ENCODE measurements at regions not wholly inside any gene's neighbourhood (a gene's known extent, or its start where the extent isn't known, plus 50 kb on each side); places are given as distances from the start of the nearest gene placed in this dataset.

GRCh38 chr12:125755512-125755911, 690.3 kb downstream of the AACS start:
- Histone ChIP-seq H4K20me1 (ENCODE audit: insufficient read depth, low read length) (no peaks in the 10 kb centered on the region), H3K4me2 (ENCODE audit: insufficient read depth, low read length) (no peak overlapping the region), H3K9me3 (ENCODE audit: low read depth, low read length) (peaks cover 2% of the 10 kb centered on the region)

GRCh38 chr12:125766091-125766490, 700.9 kb downstream of the AACS start:
- Histone ChIP-seq H3K27ac (ENCODE audit: low read depth, low read length) (no peak overlapping the region), H3K79me2 (ENCODE audit: insufficient read depth, low read length) (no peaks in the 10 kb centered on the region), H3K27me3 (ENCODE audit: insufficient read depth, low read length) (no peaks in the 10 kb centered on the region), H4K20me1 (ENCODE audit: insufficient read depth, low read length) (no peaks in the 10 kb centered on the region), H3K9me3 (ENCODE audit: low read depth, low read length) (no peaks in the 10 kb centered on the region), H2AFZ (ENCODE audit: low read length) (no peak overlapping the region), H3K36me3 (ENCODE audit: insufficient read depth, low read length) (no peaks in the 10 kb centered on the region), H3K4me1 (ENCODE audit: insufficient read depth, low read length) (no peaks in the 10 kb centered on the region), H3K4me3 (ENCODE audit: insufficient read depth, low read length) (no peak overlapping the region), H3K4me2 (ENCODE audit: insufficient read depth, low read length) (no peak overlapping the region)
- no peak for TF ChIP-seq CTCF (IDR thresholded peaks at IDR 0.05; ENCODE audit: extremely low read depth, low read depth, low read length)
- DNase-seq (ENCODE audit: insufficient read length, low spot score, missing footprints) = no peak

More at GRCh38 chr12:125755512-125755911, 690.3 kb downstream of the AACS start:
- H3K4me1 ChIP-seq (ENCODE audit: insufficient read depth, low read length) = no peaks in the 10 kb centered on the region
- H3K36me3 ChIP-seq (ENCODE audit: insufficient read depth, low read length) = no peaks in the 10 kb centered on the region
- no peaks in the 10 kb centered on the region for H3K27me3 ChIP-seq (ENCODE audit: insufficient read depth, low read length)
- no peak for DNase-seq (ENCODE audit: insufficient read length, low spot score, missing footprints)
- no peaks in the 10 kb centered on the region for H3K79me2 ChIP-seq (ENCODE audit: insufficient read depth, low read length)
- no peak overlapping the region for H2AFZ ChIP-seq (ENCODE audit: low read length)
- no peak overlapping the region for H3K4me3 ChIP-seq (ENCODE audit: insufficient read depth, low read length)
- H3K27ac ChIP-seq (ENCODE audit: low read depth, low read length) = no peak overlapping the region
- no peak for TF ChIP-seq CTCF (IDR thresholded peaks at IDR 0.05; ENCODE audit: extremely low read depth, low read depth, low read length)

- H3K27me3 ChIP-seq (ENCODE audit: insufficient read depth, low read length) = no peaks in the 10 kb centered on the region
- no peak overlapping the region for H3K4me3 ChIP-seq (ENCODE audit: insufficient read depth, low read length)
- no peaks in the 10 kb centered on the region for H4K20me1 ChIP-seq (ENCODE audit: insufficient read depth, low read length)
- peaks cover 2% of the 10 kb centered on the region for H3K9me3 ChIP-seq (ENCODE audit: low read depth, low read length)
- H3K27ac ChIP-seq (ENCODE audit: low read depth, low read length) = no peak overlapping the region
- TF ChIP-seq CTCF (IDR thresholded peaks at IDR 0.05; ENCODE audit: extremely low read depth, low read depth, low read length) = no peak
- no peak overlapping the region for H2AFZ ChIP-seq (ENCODE audit: low read length)
- no peaks in the 10 kb centered on the region for H3K79me2 ChIP-seq (ENCODE audit: insufficient read depth, low read length)
- no peak overlapping the region for H3K4me2 ChIP-seq (ENCODE audit: insufficient read depth, low read length)
- DNase-seq (ENCODE audit: insufficient read length, low spot score, missing footprints) = no peak
- H3K4me1 ChIP-seq (ENCODE audit: insufficient read depth, low read length) = no peaks in the 10 kb centered on the region
- H3K36me3 ChIP-seq (ENCODE audit: insufficient read depth, low read length) = no peaks in the 10 kb centered on the region
Observed at GRCh38 chr12:125772403-125772802, 707.2 kb downstream of the AACS start.

DNA sequence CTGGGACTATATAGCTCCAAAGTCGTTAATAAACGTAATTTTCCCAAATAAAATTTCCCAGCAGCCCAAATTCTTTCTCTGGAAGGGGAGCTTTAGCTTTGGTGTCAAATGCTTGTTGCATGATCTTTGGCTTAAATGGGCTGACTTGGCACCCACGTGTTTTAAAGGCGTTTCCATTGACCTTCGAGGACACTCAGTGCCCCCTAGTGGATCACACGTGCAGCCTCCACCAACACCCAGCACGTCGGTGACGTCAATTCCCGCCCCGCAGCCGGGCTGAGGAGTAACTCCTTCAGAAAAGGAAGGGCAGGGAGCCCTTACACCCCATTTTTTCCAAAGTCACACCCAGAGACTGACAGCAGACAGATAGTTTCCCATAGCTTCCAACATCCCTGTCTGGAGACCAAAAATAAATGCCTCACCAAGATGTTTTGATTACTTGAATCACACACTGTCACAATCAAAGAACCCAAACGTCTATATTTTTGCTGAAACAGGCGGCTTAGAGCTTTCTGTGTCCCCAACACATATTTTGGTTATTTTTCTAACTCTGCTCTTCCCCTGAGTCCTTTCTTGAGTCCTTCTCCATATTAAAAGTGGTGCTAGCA, 707.9 kb downstream of the AACS start:
- H3K4me3 ChIP-seq (ENCODE audit: insufficient read depth, low read length) = no peak overlapping the region
- H3K4me2 ChIP-seq (ENCODE audit: insufficient read depth, low read length) = no peak overlapping the region
- H3K27me3 ChIP-seq (ENCODE audit: insufficient read depth, low read length) = no peaks in the 10 kb centered on the region
- no peaks in the 10 kb centered on the region for H4K20me1 ChIP-seq (ENCODE audit: insufficient read depth, low read length)
- no peak overlapping the region for H3K27ac ChIP-seq (ENCODE audit: low read depth, low read length)
- H3K79me2 ChIP-seq (ENCODE audit: insufficient read depth, low read length) = no peaks in the 10 kb centered on the region
- no peak for DNase-seq (ENCODE audit: insufficient read length, low spot score, missing footprints)
- H2AFZ ChIP-seq (ENCODE audit: low read length) = no peak overlapping the region
- H3K36me3 ChIP-seq (ENCODE audit: insufficient read depth, low read length) = no peaks in the 10 kb centered on the region
- H3K4me1 ChIP-seq (ENCODE audit: insufficient read depth, low read length) = no peaks in the 10 kb centered on the region
- H3K9me3 ChIP-seq (ENCODE audit: low read depth, low read length) = peaks cover 2% of the 10 kb centered on the region
- TF ChIP-seq CTCF (IDR thresholded peaks at IDR 0.05; ENCODE audit: extremely low read depth, low read depth, low read length) = no peak
